Endodermal cell (in vitro differentiated cells): ENCODE measurements at regions not wholly inside any gene's neighbourhood (a gene's known extent, or its start where the extent isn't known, plus 50 kb on each side); places are given as distances from the start of the nearest gene placed in this dataset.
"Not testable (repeated sequence)": the region's sequence is repeated elsewhere in the genome, so short reads cannot be mapped to it uniquely, and the experiment has no call there.

Experiments used
- DNase-seq: peaks from one replicate; pipeline ENCODE4 v3.0.0-alpha.2; 2017
- H3K27ac ChIP-seq: 2 replicates; pipeline ENCODE4 v1.5.1; 2013; ENCODE audit warnings: mild to moderate bottlenecking, low read depth, low read length, moderate library complexity
- H3K27me3 ChIP-seq: 2 replicates; pipeline ENCODE4 v1.6.1; 2013; ENCODE audit warnings: mild to moderate bottlenecking, low read length, moderate library complexity; ENCODE audit not compliant: insufficient read depth, control insufficient read depth, poor library complexity, severe bottlenecking
- H3K36me3 ChIP-seq: 2 replicates; pipeline ENCODE4 v1.7.0; 2013; ENCODE audit warnings: mild to moderate bottlenecking, low read length, moderate library complexity; ENCODE audit not compliant: control insufficient read depth, insufficient read depth
- H3K4me1 ChIP-seq: one replicate; pipeline ENCODE4 v1.7.0; 2013; ENCODE audit warnings: low read length; ENCODE audit not compliant: control insufficient read depth, insufficient read depth
- H3K4me3 ChIP-seq: 2 replicates; pipeline ENCODE4 v1.5.1; 2013; ENCODE audit warnings: mild to moderate bottlenecking, low read length, moderate library complexity
- H3K9ac ChIP-seq: 2 replicates; pipeline ENCODE4 v1.6.1; 2013; ENCODE audit warnings: mild to moderate bottlenecking, low read length, moderate library complexity; ENCODE audit not compliant: poor library complexity, severe bottlenecking; ENCODE audit errors: extremely low read depth
- H3K9me3 ChIP-seq: 2 replicates; pipeline ENCODE4 v1.6.1; 2013; ENCODE audit warnings: mild to moderate bottlenecking, low read length, moderate library complexity; ENCODE audit not compliant: control insufficient read depth
- H3K27ac Mint-ChIP-seq: 2 replicates; pipeline ENCODE4 v1.8.0; 2020; ENCODE audit warnings: mixed read lengths
- H3K27me3 Mint-ChIP-seq: 2 replicates; pipeline ENCODE4 v1.8.0; 2021; ENCODE audit warnings: mild to moderate bottlenecking, mixed read lengths; ENCODE audit not compliant: insufficient read depth
- H3K36me3 Mint-ChIP-seq: 2 replicates; pipeline ENCODE4 v1.8.0; 2020; ENCODE audit warnings: low read depth, mixed read lengths
- H3K4me1 Mint-ChIP-seq: 2 replicates; pipeline ENCODE4 v1.8.0; 2020; ENCODE audit warnings: mixed read lengths
- H3K4me3 Mint-ChIP-seq: 2 replicates; pipeline ENCODE4 v1.8.0; 2020; ENCODE audit warnings: mild to moderate bottlenecking, moderate library complexity, mixed read lengths
- H3K9me3 Mint-ChIP-seq: 2 replicates; pipeline ENCODE4 v1.8.0; 2020; ENCODE audit warnings: mild to moderate bottlenecking, mixed read lengths
- CTCF ChIP-seq: fragments of 200-600 bp; sonication (generic); conservative IDR thresholded peaks from 2 replicates; pipeline ENCODE4 v1.5.0; 2021; ENCODE audit warnings: antibody characterized with exemption, mild to moderate bottlenecking
- WGBS, 2 experiments: methylation state at CpG; one replicate each; pipeline versions ENCODE4 v1.1.5 to v1.1.7; 2013; ENCODE audit warnings: missing lambda C conversion rate in 2 of 2, mixed read lengths in 1 of 2; ENCODE audit not compliant: insufficient coverage in 1 of 2, insufficient read length in 1 of 2; 5-methylcytosine and 5-hydroxymethylcytosine counted together

DNA sequence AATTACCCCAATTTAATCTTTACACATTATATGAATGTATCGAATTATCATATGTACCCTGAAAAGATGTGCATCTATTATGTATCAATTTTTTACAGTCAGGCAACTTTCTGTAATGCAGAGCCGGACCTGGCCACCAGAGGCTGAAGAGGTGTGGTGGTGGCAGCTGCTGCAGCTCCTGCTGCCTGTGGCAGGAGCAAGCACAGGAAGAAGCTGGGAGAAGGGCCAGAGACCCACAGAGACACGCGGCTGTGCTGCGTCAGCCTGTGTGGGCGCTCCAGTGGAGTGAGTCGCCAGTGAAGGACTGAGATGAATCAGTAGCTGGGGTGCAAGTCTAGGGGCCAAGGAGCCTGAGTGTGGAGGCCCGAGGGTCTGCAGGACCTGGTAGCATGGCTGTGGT lies 74.3 kb upstream of the COG2 start:
- Histone ChIP-seq H3K27ac (no peak overlapping the region), H3K4me1 (no peaks in the 10 kb centered on the region), H3K4me3 (no peak overlapping the region), H3K36me3 (no peaks in the 10 kb centered on the region), H3K9me3 (no peaks in the 10 kb centered on the region), H3K27me3 (no peaks in the 10 kb centered on the region), H3K9ac (no peak overlapping the region)
- Mint-ChIP-seq H3K9me3 (no peaks in the 10 kb centered on the region), H3K27ac (no peak overlapping the region), H3K27me3 (peaks cover 13% of the 10 kb centered on the region), H3K36me3 (no peaks in the 10 kb centered on the region), H3K4me1 (peaks cover 17% of the 10 kb centered on the region), H3K4me3 (no peak overlapping the region)
- TF ChIP-seq CTCF: peak; percentile 76
- DNase-seq: peak; percentile 71
- WGBS, 2 experiments: 83 to 87% methylated on average over 4 to 8 of the region's 8 CpGs

GRCh38 chr1:230567221-230567575 lies 75.1 kb upstream of the COG2 start:
- no peaks in the 10 kb centered on the region for H3K27me3 ChIP-seq
- no peak overlapping the region for H3K9ac ChIP-seq
- H3K36me3 ChIP-seq: no peaks in the 10 kb centered on the region
- no peaks in the 10 kb centered on the region for H3K36me3 Mint-ChIP-seq
- no peaks in the 10 kb centered on the region for H3K9me3 ChIP-seq
- H3K4me3 ChIP-seq: no peak overlapping the region
- peaks cover 10% of the 10 kb centered on the region for H3K4me1 Mint-ChIP-seq
- H3K27me3 Mint-ChIP-seq: peaks cover 13% of the 10 kb centered on the region
- no peak overlapping the region for H3K27ac ChIP-seq
- H3K9me3 Mint-ChIP-seq: no peaks in the 10 kb centered on the region
- no peak overlapping the region for H3K4me3 Mint-ChIP-seq
- no peaks in the 10 kb centered on the region for H3K4me1 ChIP-seq
- H3K27ac Mint-ChIP-seq: no peak overlapping the region
- DNase-seq: no peak
- TF ChIP-seq CTCF: no peak

DNA sequence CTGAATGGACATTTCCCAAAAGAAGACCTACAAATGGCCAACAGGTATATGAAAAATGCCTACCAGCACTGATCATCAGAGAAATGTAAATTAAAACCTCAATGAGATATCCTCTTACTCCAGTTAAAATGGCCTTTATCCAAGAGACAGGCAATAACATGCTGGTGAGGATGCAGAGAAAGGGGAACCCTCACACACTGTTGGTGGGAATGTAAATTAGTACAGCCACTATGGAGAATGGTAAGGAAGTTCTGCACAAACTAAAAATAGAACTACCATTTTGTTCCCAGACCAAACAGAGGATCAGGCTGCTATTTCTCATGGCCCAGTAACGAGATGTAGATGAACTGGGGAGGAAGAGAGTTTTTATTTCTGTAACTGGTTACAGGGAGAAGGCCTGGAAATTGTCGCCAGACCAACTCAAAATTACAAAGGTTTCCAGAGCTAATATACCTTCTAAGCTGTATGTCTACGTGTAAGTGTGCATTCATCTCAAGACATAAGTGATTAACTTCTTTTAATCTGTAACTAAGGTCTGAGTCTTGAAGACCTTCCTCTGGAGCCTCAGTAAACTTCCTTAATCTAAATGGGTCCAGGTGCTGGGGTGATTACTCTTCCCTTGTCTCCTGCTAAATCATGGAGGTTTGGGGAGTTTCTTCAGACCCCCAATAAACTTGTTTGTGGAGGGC lies 75.6 kb upstream of the COG2 start:
- not testable (repeated sequence) for H3K9ac ChIP-seq, H3K4me1 ChIP-seq, DNase-seq, H3K27me3 ChIP-seq, H3K9me3 Mint-ChIP-seq, H3K36me3 Mint-ChIP-seq, H3K4me3 ChIP-seq, H3K27ac Mint-ChIP-seq, H3K36me3 ChIP-seq, H3K27ac ChIP-seq, H3K4me1 Mint-ChIP-seq, H3K4me3 Mint-ChIP-seq, H3K9me3 ChIP-seq
- peaks cover 13% of the 10 kb centered on the region for H3K27me3 Mint-ChIP-seq
- WGBS, 2 experiments: 89 to 91% methylated on average over 3 of the region's 3 CpGs

GRCh38 chr1:230565141-230565540 lies 77.1 kb upstream of the COG2 start:
- no peak for DNase-seq
- no peak overlapping the region for H3K9ac ChIP-seq
- Mint-ChIP-seq H3K27me3 (peaks cover 13% of the 10 kb centered on the region), H3K4me3 (no peak overlapping the region), H3K27ac (no peak overlapping the region), H3K36me3 (no peaks in the 10 kb centered on the region), H3K9me3 (no peaks in the 10 kb centered on the region), H3K4me1 (peaks cover 2% of the 10 kb centered on the region)
- WGBS, 2 experiments: 95% methylated on average over 1 of the region's 1 CpG; no CpG with 5 or more reads in 1 of the 2 experiments
- TF ChIP-seq CTCF: no peak
- H3K27me3 ChIP-seq: no peaks in the 10 kb centered on the region
- H3K4me3 ChIP-seq: no peak overlapping the region
- H3K4me1 ChIP-seq: no peaks in the 10 kb centered on the region
- no peak overlapping the region for H3K27ac ChIP-seq
- no peaks in the 10 kb centered on the region for H3K9me3 ChIP-seq
- H3K36me3 ChIP-seq: no peaks in the 10 kb centered on the region
